ENCODE measurements at regions not wholly inside any gene's neighbourhood (a gene's known extent, or its start where the extent isn't known, plus 50 kb on each side); places are given as distances from the start of the nearest gene placed in this dataset.
A peak's percentile ranks its signal among the peaks of the same experiment; 100 is the strongest.
"Not testable (repeated sequence)": the region's sequence is repeated elsewhere in the genome, so short reads cannot be mapped to it uniquely, and the experiment has no call there.

GRCh38 chr20:40882152-40882551, 146.5 kb upstream of the TOP1 start:
- ATAC-seq (ENCODE audit: low FRiP score in 2 of 2) (no peak), DNase-seq (no peak)
- H3K9me3 ChIP-seq = no peaks in the 10 kb centered on the region
- TF ChIP-seq CTCF (IDR thresholded peaks at IDR 0.05) (no peak), POLR2A (IDR thresholded peaks at IDR 0.05) (no peak), POLR2AphosphoS5 (IDR thresholded peaks at IDR 0.05) (no peak)
- no peaks in the 10 kb centered on the region for H3K27me3 ChIP-seq
- H3K27ac ChIP-seq = no peak overlapping the region
- H3K4me3 ChIP-seq = no peak overlapping the region
- H3K36me3 ChIP-seq = no peaks in the 10 kb centered on the region
- H3K4me1 ChIP-seq = no peaks in the 10 kb centered on the region
- 56 to 59% methylated on average over 4 of the region's 4 CpGs for WGBS, 2 donors

- TF ChIP-seq EP300 (IDR thresholded peaks at IDR 0.05) = no peak
- Histone ChIP-seq H3K4me1 (no peaks in the 10 kb centered on the region), H3K4me3 (no peak overlapping the region), H3K9me3 (no peaks in the 10 kb centered on the region), H3K36me3 (no peaks in the 10 kb centered on the region), H3K27ac (no peak overlapping the region), H3K27me3 (no peaks in the 10 kb centered on the region)
- no peak for ATAC-seq (ENCODE audit: low FRiP score in 2 of 2)
- DNase-seq = no peak
- 42 to 44% methylated on average over 2 of the region's 2 CpGs for WGBS, 2 donors
Observed at GRCh38 chr20:40883097-40883496, 145.5 kb upstream of the TOP1 start.

GRCh38 chr20:40887105-40887504, 141.5 kb upstream of the TOP1 start:
- Histone ChIP-seq H3K27ac (no peak overlapping the region), H3K9me3 (no peaks in the 10 kb centered on the region), H3K27me3 (no peaks in the 10 kb centered on the region), H3K4me1 (no peaks in the 10 kb centered on the region), H3K36me3 (no peaks in the 10 kb centered on the region), H3K4me3 (no peak overlapping the region)
- WGBS, 2 donors = 65 to 69% methylated on average over 4 to 11 of the region's 13 CpGs
- DNase-seq (peak in 1 of 2 donors; percentile 58), ATAC-seq (ENCODE audit: low FRiP score in 2 of 2) (no peak)
- TF ChIP-seq CTCF (IDR thresholded peaks at IDR 0.05) (no peak), EP300 (IDR thresholded peaks at IDR 0.05) (no peak), POLR2AphosphoS5 (IDR thresholded peaks at IDR 0.05) (no peak), POLR2A (IDR thresholded peaks at IDR 0.05) (no peak)

- not testable (repeated sequence) for ATAC-seq (ENCODE audit: low FRiP score in 2 of 2); H3K27ac ChIP-seq; DNase-seq; H3K27me3 ChIP-seq; H3K4me1 ChIP-seq; H3K4me3 ChIP-seq; H3K9me3 ChIP-seq; H3K36me3 ChIP-seq
- peak in 1 of 4 donors; percentile 4 for TF ChIP-seq EP300 (IDR thresholded peaks at IDR 0.05)
- WGBS, 2 donors = 90 to 94% methylated on average over 3 of the region's 3 CpGs
Observed at GRCh38 chr20:40889266-40889665, 139.4 kb upstream of the TOP1 start.

GRCh38 chr20:40890181-40890580, 138.4 kb upstream of the TOP1 start:
- TF ChIP-seq EP300 (IDR thresholded peaks at IDR 0.05) (no peak), POLR2A (IDR thresholded peaks at IDR 0.05) (no peak), POLR2AphosphoS5 (IDR thresholded peaks at IDR 0.05) (no peak), CTCF (IDR thresholded peaks at IDR 0.05) (no peak)
- ATAC-seq (ENCODE audit: low FRiP score in 2 of 2) (no peak), DNase-seq (no peak)
- Histone ChIP-seq H3K27ac (no peak overlapping the region), H3K4me3 (no peak overlapping the region), H3K4me1 (peaks cover 0 to 2% (median 0%) of the 10 kb centered on the region in 4 donors), H3K27me3 (no peaks in the 10 kb centered on the region), H3K36me3 (no peaks in the 10 kb centered on the region), H3K9me3 (no peaks in the 10 kb centered on the region)
- WGBS, 2 donors = 93 to 97% methylated on average over 2 of the region's 2 CpGs

GRCh38 chr20:40890635-40891034, 138.0 kb upstream of the TOP1 start:
- ATAC-seq (ENCODE audit: low FRiP score in 2 of 2) (no peak), DNase-seq (no peak)
- H3K27me3 ChIP-seq = no peaks in the 10 kb centered on the region
- no peak overlapping the region for H3K4me3 ChIP-seq
- peaks cover 0 to 2% (median 0%) of the 10 kb centered on the region in 4 donors for H3K4me1 ChIP-seq
- no peaks in the 10 kb centered on the region for H3K9me3 ChIP-seq
- H3K36me3 ChIP-seq = no peaks in the 10 kb centered on the region
- no peak overlapping the region for H3K27ac ChIP-seq
- TF ChIP-seq CTCF (IDR thresholded peaks at IDR 0.05) = no peak
- TF ChIP-seq EP300 (IDR thresholded peaks at IDR 0.05) = no peak
- no peak for TF ChIP-seq POLR2A (IDR thresholded peaks at IDR 0.05)
- TF ChIP-seq POLR2AphosphoS5 (IDR thresholded peaks at IDR 0.05) = no peak
